GM12875 (cell line): ENCODE measurements at regions not wholly inside any gene's neighbourhood (a gene's known extent, or its start where the extent isn't known, plus 50 kb on each side); places are given as distances from the start of the nearest gene placed in this dataset.

Source experiments
- H3K4me3 ChIP-seq: one replicate; pipeline ENCODE4 v1.5.1; 2011; ENCODE audit warnings: low read depth, low read length, control low read depth
- TF ChIP-seq, protein P1 (sequence below): IDR thresholded peaks from 2 replicates; pipeline ENCODE4 v1.5.1; 2011; ENCODE audit warnings: low read depth, mild to moderate bottlenecking, control low read depth, inconsistent platforms, low read length, moderate library complexity, borderline replicate concordance; ENCODE audit not compliant: insufficient read depth

DNA sequence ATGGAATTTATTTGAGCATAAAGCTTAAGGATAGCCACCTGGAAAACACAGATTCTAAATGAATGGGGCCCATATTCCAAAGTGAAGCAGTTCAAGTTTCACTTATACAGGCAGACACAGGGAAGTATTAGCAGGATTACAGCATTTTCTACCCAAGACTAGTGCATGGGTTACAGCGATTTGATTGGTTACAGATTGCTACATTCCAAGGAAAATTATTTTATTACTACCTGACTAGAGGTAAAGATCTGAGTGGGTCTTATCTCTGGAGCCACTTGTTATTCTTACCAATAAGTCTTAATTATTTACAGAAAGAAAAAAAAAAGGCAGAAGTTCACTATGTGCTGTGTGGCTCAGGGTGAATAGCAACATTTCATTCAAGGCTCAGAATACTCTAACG, 87.4 kb upstream of the ITGB1 start:
- H3K4me3 ChIP-seq, result no peak overlapping the region
- TF ChIP-seq, protein P1, sequence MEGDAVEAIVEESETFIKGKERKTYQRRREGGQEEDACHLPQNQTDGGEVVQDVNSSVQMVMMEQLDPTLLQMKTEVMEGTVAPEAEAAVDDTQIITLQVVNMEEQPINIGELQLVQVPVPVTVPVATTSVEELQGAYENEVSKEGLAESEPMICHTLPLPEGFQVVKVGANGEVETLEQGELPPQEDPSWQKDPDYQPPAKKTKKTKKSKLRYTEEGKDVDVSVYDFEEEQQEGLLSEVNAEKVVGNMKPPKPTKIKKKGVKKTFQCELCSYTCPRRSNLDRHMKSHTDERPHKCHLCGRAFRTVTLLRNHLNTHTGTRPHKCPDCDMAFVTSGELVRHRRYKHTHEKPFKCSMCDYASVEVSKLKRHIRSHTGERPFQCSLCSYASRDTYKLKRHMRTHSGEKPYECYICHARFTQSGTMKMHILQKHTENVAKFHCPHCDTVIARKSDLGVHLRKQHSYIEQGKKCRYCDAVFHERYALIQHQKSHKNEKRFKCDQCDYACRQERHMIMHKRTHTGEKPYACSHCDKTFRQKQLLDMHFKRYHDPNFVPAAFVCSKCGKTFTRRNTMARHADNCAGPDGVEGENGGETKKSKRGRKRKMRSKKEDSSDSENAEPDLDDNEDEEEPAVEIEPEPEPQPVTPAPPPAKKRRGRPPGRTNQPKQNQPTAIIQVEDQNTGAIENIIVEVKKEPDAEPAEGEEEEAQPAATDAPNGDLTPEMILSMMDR, result no peak

DNA sequence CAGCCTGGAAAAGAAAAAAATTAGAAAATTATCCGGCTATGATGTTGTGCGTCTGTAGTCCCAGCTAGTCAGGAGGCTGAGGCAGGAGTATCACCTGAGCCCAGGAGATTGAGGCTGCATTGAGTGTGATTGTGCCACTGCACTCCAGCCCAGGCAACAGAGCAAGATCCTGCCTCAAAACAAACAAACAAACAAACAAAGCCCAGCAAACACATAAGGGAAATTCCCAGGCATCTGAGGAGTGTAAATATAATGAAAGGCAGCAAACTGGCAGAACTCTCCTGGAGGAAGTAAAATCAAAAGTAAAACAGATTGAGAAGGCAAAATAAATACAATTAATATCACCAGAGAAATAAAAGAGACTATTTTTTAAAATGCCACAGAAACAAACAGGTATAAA, 84.5 kb upstream of the ITGB1 start:
- TF ChIP-seq, protein P1, result no peak
- H3K4me3 ChIP-seq, result no peak overlapping the region

DNA sequence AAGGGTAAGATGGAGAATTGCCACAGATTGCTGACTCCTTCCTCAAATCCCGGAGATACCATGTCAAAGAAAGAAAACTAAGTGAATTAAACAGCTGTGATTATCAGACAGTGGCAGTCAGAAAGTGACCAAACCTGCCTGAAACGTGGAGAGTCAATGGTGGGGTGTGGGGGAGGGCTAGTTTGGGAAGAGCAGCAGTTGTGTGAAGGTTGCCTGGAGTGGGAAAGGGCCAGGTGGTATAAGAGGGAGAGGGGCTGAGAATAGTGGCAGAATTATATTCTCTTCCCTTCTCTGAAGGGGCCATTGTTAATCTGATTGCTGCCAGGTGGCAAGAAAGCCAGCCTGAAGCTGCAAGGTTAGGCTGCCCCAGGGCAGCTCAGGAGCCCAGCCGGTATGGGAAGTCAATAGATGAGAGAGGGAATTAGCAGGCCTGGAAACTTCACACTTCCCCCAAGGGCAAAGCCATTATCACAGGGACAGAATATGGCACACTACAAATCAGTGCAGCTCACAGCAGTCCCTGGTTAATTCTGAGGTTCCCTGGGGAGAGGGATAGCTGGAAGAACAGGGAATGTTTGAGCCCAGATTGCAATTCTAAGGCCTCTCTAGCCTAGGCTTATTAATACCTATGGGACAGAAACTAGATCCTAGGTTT, 83.9 kb upstream of the ITGB1 start:
- H3K4me3 ChIP-seq, result no peak overlapping the region
- TF ChIP-seq, protein P1, result no peak

- TF ChIP-seq, protein P1, result no peak
- H3K4me3 ChIP-seq, result no peak overlapping the region
Measured at GRCh38 chr10:33040436-33040835, 82.4 kb upstream of the ITGB1 start.

- TF ChIP-seq, protein P1, result no peak
- no peak overlapping the region for H3K4me3 ChIP-seq
Measured at GRCh38 chr10:33039181-33039580, 81.2 kb upstream of the ITGB1 start.

DNA sequence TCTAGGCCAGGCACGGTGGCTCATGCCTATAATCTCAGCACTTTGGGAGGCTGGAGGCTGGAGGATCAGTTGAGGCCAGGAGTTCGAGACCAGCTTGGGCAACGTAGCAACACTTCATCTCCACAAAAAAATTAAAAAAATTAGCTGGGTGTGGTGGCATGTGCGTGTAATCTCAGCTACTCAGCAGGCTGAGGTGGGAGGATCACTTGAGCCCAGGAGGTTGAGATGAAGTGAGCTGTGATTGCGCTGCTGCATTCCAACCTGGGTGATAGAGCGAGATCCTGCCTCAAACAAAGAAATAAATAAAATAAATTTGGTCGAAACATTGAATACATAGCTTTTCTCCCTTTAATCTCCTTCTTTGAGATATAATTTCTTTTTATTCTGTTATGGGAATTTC, 80.6 kb upstream of the ITGB1 start:
- H3K4me3 ChIP-seq, result no peak overlapping the region
- TF ChIP-seq, protein P1, result no peak

- TF ChIP-seq, protein P1, result no peak
- H3K4me3 ChIP-seq, result no peak overlapping the region
Measured at GRCh38 chr10:33037726-33038125, 79.7 kb upstream of the ITGB1 start.
